ENCODE measurements at regions not wholly inside any gene's neighbourhood (a gene's known extent, or its start where the extent isn't known, plus 50 kb on each side); places are given as distances from the start of the nearest gene placed in this dataset.

- TF ChIP-seq SP1 (CRISPR knock-in tag; conservative IDR thresholded peaks at IDR 0.05) (no peak), ATF2 (CRISPR knock-in tag; IDR thresholded peaks at IDR 0.05; ENCODE audit: borderline replicate concordance, low read depth) (no peak), ATF3 (CRISPR knock-in tag; conservative IDR thresholded peaks at IDR 0.05) (no peak), CTCF (IDR thresholded peaks at IDR 0.05) (no peak), CREB1 (CRISPR knock-in tag; IDR thresholded peaks at IDR 0.05) (no peak), ZBTB43 (CRISPR knock-in tag; IDR thresholded peaks at IDR 0.05) (no peak), ATF6 (CRISPR knock-in tag; IDR thresholded peaks at IDR 0.05) (no peak)
These were observed 220.1 kb upstream of the PROX1 start for GRCh38 chr1:213767683-213768082.
